Loucy (cell line): ENCODE measurements at regions not wholly inside any gene's neighbourhood (a gene's known extent, or its start where the extent isn't known, plus 50 kb on each side); places are given as distances from the start of the nearest gene placed in this dataset.

Experiments
- H2AFZ ChIP-seq: fragments of 200-600 bp; sonication (generic); 2 replicates; pipeline ENCODE4 v1.6.0; 2016; ENCODE audit warnings: antibody characterized with exemption, mild to moderate bottlenecking, low read length, moderate library complexity
- H3F3A ChIP-seq: fragments of 200-600 bp; 2 replicates; pipeline ENCODE4 v1.6.0; 2016; ENCODE audit warnings: antibody characterized with exemption, low read depth, mild to moderate bottlenecking
- H3K27me3 ChIP-seq: fragments of 200-600 bp; sonication (generic); 2 replicates; pipeline ENCODE4 v1.6.1; 2014; ENCODE audit warnings: low read length, mild to moderate bottlenecking; ENCODE audit not compliant: insufficient read depth, poor library complexity, severe bottlenecking
- H3K36me3 ChIP-seq: fragments of 200-600 bp; sonication (generic); 2 replicates; pipeline ENCODE4 v1.6.1; 2016; ENCODE audit warnings: low read length; ENCODE audit not compliant: insufficient read depth
- H3K4me1 ChIP-seq: fragments of 200-600 bp; sonication (generic); 2 replicates; pipeline ENCODE4 v1.5.1; 2014; ENCODE audit warnings: low read length, mild to moderate bottlenecking; ENCODE audit not compliant: insufficient read depth, poor library complexity, severe bottlenecking
- H3K4me2 ChIP-seq: fragments of 200-600 bp; sonication (generic); 2 replicates; pipeline ENCODE4 v1.6.0; 2014; ENCODE audit warnings: antibody characterized with exemption, low read length, low read depth, mild to moderate bottlenecking; ENCODE audit not compliant: poor library complexity, severe bottlenecking
- H3K4me3 ChIP-seq: fragments of 200-600 bp; sonication (generic); 2 replicates; pipeline ENCODE4 v1.5.1; 2014; ENCODE audit warnings: low read length, mild to moderate bottlenecking, mixed read lengths; ENCODE audit not compliant: poor library complexity, severe bottlenecking
- H3K79me2 ChIP-seq: fragments of 200-600 bp; sonication (generic); 2 replicates; pipeline ENCODE4 v1.6.1; 2014; ENCODE audit warnings: low read length; ENCODE audit not compliant: insufficient read depth
- H3K9ac ChIP-seq: fragments of 200-600 bp; sonication (generic); 2 replicates; pipeline ENCODE4 v1.6.0; 2014; ENCODE audit warnings: mild to moderate bottlenecking, low read depth, low read length, moderate library complexity; ENCODE audit not compliant: poor library complexity, severe bottlenecking
- H3K9me2 ChIP-seq: fragments of 200-600 bp; sonication (generic); replicated peaks from 2 replicates; pipeline ENCODE4 v1.6.1; 2016; ENCODE audit warnings: low read depth, low read length, mixed read lengths
- H3K9me3 ChIP-seq: fragments of 200-600 bp; sonication (generic); 2 replicates; pipeline ENCODE4 v1.6.1; 2014; ENCODE audit warnings: mild to moderate bottlenecking, antibody characterized with exemption, low read length, low read depth; ENCODE audit not compliant: insufficient read depth
- H4K20me1 ChIP-seq: fragments of 200-600 bp; sonication (generic); 2 replicates; pipeline ENCODE4 v1.6.0; 2014; ENCODE audit warnings: antibody characterized with exemption, low read length, mild to moderate bottlenecking; ENCODE audit not compliant: insufficient read depth, poor library complexity, severe bottlenecking
- EZH2phosphoT487 ChIP-seq: fragments of 200-600 bp; IDR thresholded peaks from 2 replicates; pipeline ENCODE4 v1.6.1; 2018; ENCODE audit warnings: antibody characterized with exemption, mild to moderate bottlenecking, moderate library complexity, borderline replicate concordance
- TF ChIP-seq, protein P1 (sequence below): fragments of 200-600 bp; sonication (generic); conservative IDR thresholded peaks from 2 replicates; pipeline ENCODE4 v1.5.1; 2014; ENCODE audit warnings: mild to moderate bottlenecking, antibody characterized with exemption, low read length

- no peak overlapping the region for H3K9ac ChIP-seq
- no peaks in the 10 kb centered on the region for H3K27me3 ChIP-seq
- H3K36me3 ChIP-seq = no peaks in the 10 kb centered on the region
- no peak overlapping the region for H3K4me2 ChIP-seq
- no peak overlapping the region for H3K4me3 ChIP-seq
- no peaks in the 10 kb centered on the region for H3K79me2 ChIP-seq
- TF ChIP-seq, protein P1, sequence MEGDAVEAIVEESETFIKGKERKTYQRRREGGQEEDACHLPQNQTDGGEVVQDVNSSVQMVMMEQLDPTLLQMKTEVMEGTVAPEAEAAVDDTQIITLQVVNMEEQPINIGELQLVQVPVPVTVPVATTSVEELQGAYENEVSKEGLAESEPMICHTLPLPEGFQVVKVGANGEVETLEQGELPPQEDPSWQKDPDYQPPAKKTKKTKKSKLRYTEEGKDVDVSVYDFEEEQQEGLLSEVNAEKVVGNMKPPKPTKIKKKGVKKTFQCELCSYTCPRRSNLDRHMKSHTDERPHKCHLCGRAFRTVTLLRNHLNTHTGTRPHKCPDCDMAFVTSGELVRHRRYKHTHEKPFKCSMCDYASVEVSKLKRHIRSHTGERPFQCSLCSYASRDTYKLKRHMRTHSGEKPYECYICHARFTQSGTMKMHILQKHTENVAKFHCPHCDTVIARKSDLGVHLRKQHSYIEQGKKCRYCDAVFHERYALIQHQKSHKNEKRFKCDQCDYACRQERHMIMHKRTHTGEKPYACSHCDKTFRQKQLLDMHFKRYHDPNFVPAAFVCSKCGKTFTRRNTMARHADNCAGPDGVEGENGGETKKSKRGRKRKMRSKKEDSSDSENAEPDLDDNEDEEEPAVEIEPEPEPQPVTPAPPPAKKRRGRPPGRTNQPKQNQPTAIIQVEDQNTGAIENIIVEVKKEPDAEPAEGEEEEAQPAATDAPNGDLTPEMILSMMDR = no peak
- no peak for TF ChIP-seq EZH2phosphoT487
- H3K9me3 ChIP-seq = no peaks in the 10 kb centered on the region
- no peaks in the 10 kb centered on the region for H3K9me2 ChIP-seq
- no peaks in the 10 kb centered on the region for H3F3A ChIP-seq
- no peaks in the 10 kb centered on the region for H3K4me1 ChIP-seq
- no peak overlapping the region for H2AFZ ChIP-seq
- H4K20me1 ChIP-seq = no peaks in the 10 kb centered on the region
These were observed 171.1 kb upstream of the PHF14 start for GRCh38 chr7:10802526-10802925.

- Histone ChIP-seq H2AFZ (no peak overlapping the region), H3K9ac (no peak overlapping the region), H3F3A (no peaks in the 10 kb centered on the region), H3K27me3 (no peaks in the 10 kb centered on the region), H3K79me2 (no peaks in the 10 kb centered on the region), H3K4me3 (no peak overlapping the region), H3K9me2 (no peaks in the 10 kb centered on the region), H3K4me1 (no peaks in the 10 kb centered on the region), H3K36me3 (no peaks in the 10 kb centered on the region), H4K20me1 (no peaks in the 10 kb centered on the region), H3K4me2 (no peak overlapping the region), H3K9me3 (no peaks in the 10 kb centered on the region)
- TF ChIP-seq EZH2phosphoT487 = no peak
- TF ChIP-seq, protein P1 = no peak
These were observed 170.0 kb upstream of the PHF14 start for GRCh38 chr7:10803720-10804119.

DNA sequence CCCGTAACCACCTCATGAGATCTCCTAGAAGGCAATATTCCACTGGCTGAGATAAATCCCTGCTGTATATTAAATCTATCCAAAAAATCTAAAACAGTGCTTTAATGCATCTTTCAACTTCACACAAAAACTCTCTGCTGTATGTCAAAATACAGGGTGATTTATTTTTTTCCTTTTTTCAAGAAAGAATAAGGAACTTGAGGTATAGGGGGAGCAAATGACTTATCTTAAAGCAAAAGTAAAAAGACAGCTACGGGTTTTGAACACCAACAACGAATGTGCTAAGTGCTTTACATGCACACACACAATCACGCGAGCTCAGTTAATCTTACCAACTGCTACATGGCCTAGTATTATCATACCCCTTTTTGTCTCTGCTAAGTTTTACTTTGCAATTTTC lies 168.9 kb upstream of the PHF14 start:
- H3K36me3 ChIP-seq = no peaks in the 10 kb centered on the region
- H3K27me3 ChIP-seq = no peaks in the 10 kb centered on the region
- H2AFZ ChIP-seq = no peak overlapping the region
- no peaks in the 10 kb centered on the region for H3F3A ChIP-seq
- H3K4me1 ChIP-seq = no peaks in the 10 kb centered on the region
- no peak overlapping the region for H3K4me2 ChIP-seq
- H4K20me1 ChIP-seq = no peaks in the 10 kb centered on the region
- TF ChIP-seq EZH2phosphoT487 = no peak
- TF ChIP-seq, protein P1 = no peak
- no peak overlapping the region for H3K9ac ChIP-seq
- no peak overlapping the region for H3K4me3 ChIP-seq
- no peaks in the 10 kb centered on the region for H3K9me3 ChIP-seq
- no peaks in the 10 kb centered on the region for H3K79me2 ChIP-seq
- H3K9me2 ChIP-seq = no peaks in the 10 kb centered on the region
